Upper lobe of left lung (tissue), 6 donors: ENCODE measurements at regions not wholly inside any gene's neighbourhood (a gene's known extent, or its start where the extent isn't known, plus 50 kb on each side); places are given as distances from the start of the nearest gene placed in this dataset.

ENCODE experiments used
- ATAC-seq, 2 donors: fragments of 200-7000 bp; cut with Tn5 transposase; one replicate each; pipeline ENCODE4 v1.9.1; 2022; ENCODE audit warnings: mild to moderate bottlenecking in 2 of 2, moderate library complexity in 2 of 2; ENCODE audit not compliant: low FRiP score in 2 of 2
- DNase-seq, 2 donors: peaks; one replicate each; pipeline ENCODE4 v3.0.0-alpha.2; 2019 to 2020
- H3K27ac ChIP-seq, 4 donors: fragments of 200-600 bp; sonication (generic); one replicate each; pipeline ENCODE4 v1.5.1; 2016 to 2019
- H3K27me3 ChIP-seq, 4 donors: fragments of 200-600 bp; sonication (generic); one replicate each; pipeline ENCODE4 v1.5.1; 2017 to 2019
- H3K36me3 ChIP-seq, 4 donors: fragments of 200-600 bp; sonication (generic); one replicate each; pipeline ENCODE4 v1.5.1; 2016 to 2019
- H3K4me1 ChIP-seq, 4 donors: fragments of 200-600 bp; sonication (generic); one replicate each; pipeline ENCODE4 v1.5.1; 2018 to 2019
- H3K4me3 ChIP-seq, 4 donors: fragments of 200-600 bp; sonication (generic); one replicate each; pipeline ENCODE4 v1.5.1; 2017 to 2019; ENCODE audit warnings: mild to moderate bottlenecking in 2 of 4, moderate library complexity in 1 of 4
- H3K9me3 ChIP-seq, 4 donors: fragments of 200-600 bp; sonication (generic); one replicate each; pipeline ENCODE4 v1.5.1; 2018 to 2019
- CTCF ChIP-seq, 6 experiments: fragments of 450-650 bp in 4 of 6; fragments of 200-600 bp in 2 of 6; sonication (generic) in 2 of 6; IDR thresholded peaks; one replicate each; pipeline ENCODE4 v1.5.1; 2016 to 2019; ENCODE audit warnings: antibody characterized with exemption in 6 of 6
- EP300 ChIP-seq, 4 donors: sonication (generic); formaldehyde crosslinking; IDR thresholded peaks; one replicate each; pipeline ENCODE4 v1.5.1; 2017; ENCODE audit warnings: antibody characterized with exemption in 4 of 4, control low read depth in 2 of 4
- POLR2A ChIP-seq, 4 donors: fragments of 450-650 bp; IDR thresholded peaks; one replicate each; pipeline ENCODE4 v1.5.1; 2016 to 2017; ENCODE audit warnings: antibody characterized with exemption in 4 of 4, mild to moderate bottlenecking in 2 of 4
- POLR2AphosphoS5 ChIP-seq, 2 donors: sonication (generic); formaldehyde crosslinking; IDR thresholded peaks; one replicate each; pipeline ENCODE4 v1.5.1; 2017; ENCODE audit warnings: antibody characterized with exemption in 2 of 2
- WGBS, 2 donors: methylation state at CpG; one replicate each; pipeline ENCODE4 v1.1.5; 2017 to 2018; 5-methylcytosine and 5-hydroxymethylcytosine counted together
- donor health status: DM: no; HTN: no; CAD: no; lungs with moderate emphysema.
- donor health status: DM: no; HTN: yes; CAD: no; lungs with severe emphysema.

GRCh38 chr1:177340601-177341067 lies 169.9 kb downstream of the BRINP2 start:
- DNase-seq (no peak), ATAC-seq (no peak)
- Histone ChIP-seq H3K9me3 (no peaks in the 10 kb centered on the region), H3K4me3 (no peak overlapping the region), H3K4me1 (no peaks in the 10 kb centered on the region), H3K27ac (no peak overlapping the region), H3K36me3 (no peaks in the 10 kb centered on the region), H3K27me3 (no peaks in the 10 kb centered on the region)
- WGBS, 2 donors = 77 to 85% methylated on average over 8 to 10 of the region's 10 CpGs
- TF ChIP-seq CTCF (IDR thresholded peaks at IDR 0.05) = no peak
- TF ChIP-seq EP300 (IDR thresholded peaks at IDR 0.05) = no peak
- TF ChIP-seq POLR2AphosphoS5 (IDR thresholded peaks at IDR 0.05) = no peak
- TF ChIP-seq POLR2A (IDR thresholded peaks at IDR 0.05) = no peak

- Histone ChIP-seq H3K27ac (no peak overlapping the region), H3K4me1 (peaks cover 0 to 4% (median 0%) of the 10 kb centered on the region in 4 donors), H3K36me3 (no peaks in the 10 kb centered on the region), H3K27me3 (no peaks in the 10 kb centered on the region), H3K4me3 (no peak overlapping the region), H3K9me3 (no peaks in the 10 kb centered on the region)
- TF ChIP-seq POLR2AphosphoS5 (IDR thresholded peaks at IDR 0.05) (no peak), EP300 (IDR thresholded peaks at IDR 0.05) (no peak), CTCF (IDR thresholded peaks at IDR 0.05) (no peak), POLR2A (IDR thresholded peaks at IDR 0.05) (no peak)
- no peak for ATAC-seq
- DNase-seq = no peak
- WGBS, 2 donors = 83 to 96% methylated on average over 1 of the region's 1 CpG
Observed at GRCh38 chr1:177338376-177338775, 167.6 kb downstream of the BRINP2 start.

GRCh38 chr1:177334903-177335302 lies 164.1 kb downstream of the BRINP2 start:
- H3K27me3 ChIP-seq = no peaks in the 10 kb centered on the region
- ATAC-seq = no peak

GRCh38 chr1:177333936-177334595 lies 163.3 kb downstream of the BRINP2 start:
- H3K9me3 ChIP-seq = no peaks in the 10 kb centered on the region
- TF ChIP-seq POLR2A (IDR thresholded peaks at IDR 0.05) (no peak), POLR2AphosphoS5 (IDR thresholded peaks at IDR 0.05) (no peak), CTCF (IDR thresholded peaks at IDR 0.05) (peak in 1 of 6 experiments; percentile 31), EP300 (IDR thresholded peaks at IDR 0.05) (no peak)
- WGBS, 2 donors = 56 to 67% methylated on average over 4 of the region's 4 CpGs
- ATAC-seq = no peak
- H3K27ac ChIP-seq = no peak overlapping the region
- H3K4me1 ChIP-seq = peaks cover 0 to 4% (median 0%) of the 10 kb centered on the region in 4 donors
- no peaks in the 10 kb centered on the region for H3K36me3 ChIP-seq
- H3K4me3 ChIP-seq = no peak overlapping the region
- no peaks in the 10 kb centered on the region for H3K27me3 ChIP-seq
- DNase-seq = no peak

More at GRCh38 chr1:177334903-177335302, 164.1 kb downstream of the BRINP2 start:
- Histone ChIP-seq H3K4me3 (no peak overlapping the region), H3K27ac (no peak overlapping the region), H3K36me3 (no peaks in the 10 kb centered on the region), H3K4me1 (peaks cover 0 to 4% (median 0%) of the 10 kb centered on the region in 4 donors), H3K9me3 (no peaks in the 10 kb centered on the region)
- DNase-seq = no peak
- TF ChIP-seq POLR2AphosphoS5 (IDR thresholded peaks at IDR 0.05) (no peak), EP300 (IDR thresholded peaks at IDR 0.05) (no peak), CTCF (IDR thresholded peaks at IDR 0.05) (no peak), POLR2A (IDR thresholded peaks at IDR 0.05) (no peak)
